ENCODE measurements at regions not wholly inside any gene's neighbourhood (a gene's known extent, or its start where the extent isn't known, plus 50 kb on each side); places are given as distances from the start of the nearest gene placed in this dataset.

GRCh38 chr1:195902779-195903178 is 705.5 kb downstream of the KCNT2 start:
- H3K27ac ChIP-seq: no peak overlapping the region
- no peak for TF ChIP-seq CTCF (IDR thresholded peaks at IDR 0.05)
- TF ChIP-seq ZFX (IDR thresholded peaks at IDR 0.05; ENCODE audit: borderline replicate concordance): no peak

- TF ChIP-seq CTCF (IDR thresholded peaks at IDR 0.05): no peak
- TF ChIP-seq ZFX (IDR thresholded peaks at IDR 0.05; ENCODE audit: borderline replicate concordance): no peak
These were observed 708.4 kb downstream of the KCNT2 start for GRCh38 chr1:195899762-195900352.

GRCh38 chr1:195898924-195899323 is 709.3 kb downstream of the KCNT2 start:
- no peak overlapping the region for H3K27ac ChIP-seq

More at GRCh38 chr1:195899762-195900352, 708.4 kb downstream of the KCNT2 start:
- H3K27ac ChIP-seq: no peak overlapping the region

GRCh38 chr1:195898373-195898772 is 709.9 kb downstream of the KCNT2 start:
- H3K27ac ChIP-seq: no peak overlapping the region

More at GRCh38 chr1:195898924-195899323, 709.3 kb downstream of the KCNT2 start:
- no peak for TF ChIP-seq ZFX (IDR thresholded peaks at IDR 0.05; ENCODE audit: borderline replicate concordance)
- no peak for TF ChIP-seq CTCF (IDR thresholded peaks at IDR 0.05)

GRCh38 chr1:195897076-195897475 is 711.2 kb downstream of the KCNT2 start:
- TF ChIP-seq ZFX (IDR thresholded peaks at IDR 0.05; ENCODE audit: borderline replicate concordance): no peak
- peak; percentile 32 for TF ChIP-seq CTCF (IDR thresholded peaks at IDR 0.05)
- H3K27ac ChIP-seq: no peak overlapping the region

More at GRCh38 chr1:195898373-195898772, 709.9 kb downstream of the KCNT2 start:
- TF ChIP-seq CTCF (IDR thresholded peaks at IDR 0.05) (no peak), ZFX (IDR thresholded peaks at IDR 0.05; ENCODE audit: borderline replicate concordance) (no peak)

- TF ChIP-seq ZFX (IDR thresholded peaks at IDR 0.05; ENCODE audit: borderline replicate concordance) (no peak), CTCF (IDR thresholded peaks at IDR 0.05) (no peak)
These were observed 713.8 kb downstream of the KCNT2 start for GRCh38 chr1:195894411-195894810.

GRCh38 chr1:195886000-195886399 is 722.2 kb downstream of the KCNT2 start:
- no peak overlapping the region for H3K27ac ChIP-seq
- TF ChIP-seq ZFX (IDR thresholded peaks at IDR 0.05; ENCODE audit: borderline replicate concordance) (no peak), CTCF (IDR thresholded peaks at IDR 0.05) (peak; percentile 59)

More at GRCh38 chr1:195894411-195894810, 713.8 kb downstream of the KCNT2 start:
- no peak overlapping the region for H3K27ac ChIP-seq

All from 22Rv1 (cell line).